Activated T-helper 1 cell treated with anti-CD3 and anti-CD28 coated beads, Interleukin-12 subunit alpha, Interleukin-12 subunit beta, Interleukin-2, Interleukin-4 antibody, amounts not matched to agents 30 ng/mL and 10 ng/mL and 1 ng/mL, durations not matched to agents 14 hours and 24 hours and 36 hours (primary cell): ENCODE measurements at regions not wholly inside any gene's neighbourhood (a gene's known extent, or its start where the extent isn't known, plus 50 kb on each side); places are given as distances from the start of the nearest gene placed in this dataset.

Source experiments
- DNase-seq: peaks from one replicate; pipeline ENCODE4 v3.0.0; 2021; ENCODE audit warnings: low spot score
- H3K27ac Mint-ChIP-seq: one replicate; pipeline ENCODE4 v1.8.0; 2021; ENCODE audit warnings: mild to moderate bottlenecking, mixed read lengths
- H3K27me3 Mint-ChIP-seq: one replicate; pipeline ENCODE4 v1.8.0; 2022; ENCODE audit warnings: mild to moderate bottlenecking, moderate library complexity, mixed read lengths; ENCODE audit not compliant: insufficient read depth
- H3K36me3 Mint-ChIP-seq: one replicate; pipeline ENCODE4 v1.8.0; 2021; ENCODE audit warnings: low read depth, mixed read lengths
- H3K4me1 Mint-ChIP-seq: one replicate; pipeline ENCODE4 v1.8.0; 2021; ENCODE audit warnings: low read depth, mixed read lengths
- H3K4me3 Mint-ChIP-seq: one replicate; pipeline ENCODE4 v1.8.0; 2021; ENCODE audit warnings: mild to moderate bottlenecking, moderate library complexity, mixed read lengths
- H3K9me3 Mint-ChIP-seq: one replicate; pipeline ENCODE4 v1.8.0; 2021; ENCODE audit warnings: mixed read lengths
- intact Hi-C: fragments of 100-400 bp; cut with micrococcal nuclease; formaldehyde crosslinking; loops from one replicate; pipeline ENCODE4 v1.15.1; 2024

DNA sequence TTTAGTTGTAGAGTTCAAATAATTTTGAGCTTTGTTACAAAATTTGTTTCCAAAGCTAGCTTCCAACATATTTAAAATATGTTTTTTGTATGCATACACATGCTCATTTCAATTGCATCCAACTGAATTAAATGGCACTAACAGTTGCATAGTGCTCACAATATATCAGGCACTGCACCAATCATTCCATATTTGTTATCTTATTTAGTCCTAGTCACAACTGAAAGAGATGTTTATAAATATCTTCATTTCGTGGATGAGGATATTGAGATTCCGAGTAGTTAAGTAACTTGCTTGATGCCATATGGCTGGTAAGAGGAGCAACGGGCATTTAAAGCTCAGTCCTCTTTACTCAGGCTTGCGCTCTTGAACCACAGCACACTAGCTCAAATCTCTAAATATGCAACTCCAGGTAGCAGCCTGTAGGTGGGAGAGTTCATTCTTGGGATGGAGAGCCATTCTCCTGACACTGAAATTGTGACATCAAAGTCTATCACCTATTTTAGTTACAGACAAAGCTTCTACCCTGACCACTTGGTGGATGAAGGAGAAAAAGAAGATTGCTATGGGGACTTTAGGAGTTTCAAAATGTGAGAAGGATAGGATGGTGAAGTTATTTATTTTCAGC, 118.0 kb upstream of the CA10 start:
- intact Hi-C loops = no loop called here

DNA sequence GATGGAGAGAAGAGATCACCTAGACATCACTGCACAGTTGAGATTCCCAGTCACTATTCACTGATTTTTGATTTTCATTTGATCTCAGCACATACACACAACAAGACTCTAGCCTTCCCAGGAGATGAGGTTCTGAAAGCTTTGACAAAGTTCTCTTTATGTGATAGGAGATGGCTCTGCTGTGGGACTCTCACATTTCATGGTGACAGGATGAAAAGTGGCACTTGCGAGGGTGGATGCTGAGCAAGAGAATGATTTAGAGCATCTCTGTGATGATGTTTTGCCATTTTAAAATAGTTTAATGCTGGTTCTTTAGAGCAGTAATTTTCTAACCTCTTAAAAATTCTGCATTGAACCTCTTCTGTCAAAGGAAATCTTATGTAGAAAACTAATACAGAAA, 113.3 kb upstream of the CA10 start:
- H3K27ac Mint-ChIP-seq = no peak overlapping the region
- no peaks in the 10 kb centered on the region for H3K36me3 Mint-ChIP-seq
- no peaks in the 10 kb centered on the region for H3K4me1 Mint-ChIP-seq
- H3K4me3 Mint-ChIP-seq = no peak overlapping the region
- H3K9me3 Mint-ChIP-seq = no peaks in the 10 kb centered on the region
- DNase-seq = no peak
- intact Hi-C loops = no loop called here
- H3K27me3 Mint-ChIP-seq = no peaks in the 10 kb centered on the region

More for the DNA sequence above, 118.0 kb upstream of the CA10 start:
- Mint-ChIP-seq H3K4me1 (no peaks in the 10 kb centered on the region), H3K4me3 (no peak overlapping the region), H3K9me3 (no peaks in the 10 kb centered on the region), H3K27me3 (no peaks in the 10 kb centered on the region), H3K27ac (no peak overlapping the region), H3K36me3 (no peaks in the 10 kb centered on the region)
- DNase-seq = no peak

DNA sequence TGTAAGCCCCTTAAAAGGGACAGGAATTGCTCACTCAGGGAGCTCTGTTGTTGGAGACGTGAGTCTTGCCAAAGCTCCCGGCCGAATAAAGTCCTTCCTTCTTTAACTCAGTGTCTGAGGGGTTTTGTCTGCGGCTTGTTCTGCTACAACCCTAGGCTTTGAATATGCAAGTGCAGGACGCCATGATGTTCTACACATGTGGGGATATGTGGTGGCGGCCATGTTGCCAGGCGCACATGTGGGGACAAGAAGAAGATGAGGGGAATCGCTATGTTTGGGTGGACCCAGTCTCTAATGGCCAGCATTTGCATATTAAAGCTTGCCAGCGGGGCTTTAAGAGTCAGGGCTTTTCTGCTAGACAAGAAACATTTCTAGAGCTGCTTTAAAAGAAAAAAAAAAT, 96.8 kb upstream of the CA10 start:
- Mint-ChIP-seq H3K4me3 (no peak overlapping the region), H3K27ac (no peak overlapping the region), H3K9me3 (no peaks in the 10 kb centered on the region), H3K27me3 (no peaks in the 10 kb centered on the region), H3K4me1 (no peaks in the 10 kb centered on the region), H3K36me3 (no peaks in the 10 kb centered on the region)
- DNase-seq = no peak
- intact Hi-C loops = no loop called here

DNA sequence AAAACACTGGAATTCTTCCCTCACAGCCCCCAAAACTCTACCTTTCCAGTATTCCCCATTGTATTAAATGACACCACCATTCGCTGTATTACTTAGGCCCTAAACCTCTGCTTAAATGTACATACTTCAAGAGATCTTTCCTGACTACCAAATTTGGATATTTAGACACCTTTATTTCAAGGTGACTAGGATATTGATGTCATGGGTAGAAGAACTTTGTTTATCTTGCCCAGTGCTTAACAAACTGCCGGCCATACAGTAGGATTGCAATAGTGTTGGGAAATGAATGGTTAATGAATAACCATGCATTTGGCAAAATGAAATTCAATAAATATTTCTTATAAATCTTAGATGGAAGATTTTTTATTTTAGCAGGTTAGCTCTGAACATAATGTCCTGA, 86.2 kb upstream of the CA10 start:
- no peaks in the 10 kb centered on the region for H3K36me3 Mint-ChIP-seq
- no peak overlapping the region for H3K27ac Mint-ChIP-seq
- H3K4me1 Mint-ChIP-seq = no peaks in the 10 kb centered on the region
- H3K4me3 Mint-ChIP-seq = no peak overlapping the region
- intact Hi-C loops = no loop called here
- H3K9me3 Mint-ChIP-seq = no peaks in the 10 kb centered on the region
- no peaks in the 10 kb centered on the region for H3K27me3 Mint-ChIP-seq
- DNase-seq = no peak

DNA sequence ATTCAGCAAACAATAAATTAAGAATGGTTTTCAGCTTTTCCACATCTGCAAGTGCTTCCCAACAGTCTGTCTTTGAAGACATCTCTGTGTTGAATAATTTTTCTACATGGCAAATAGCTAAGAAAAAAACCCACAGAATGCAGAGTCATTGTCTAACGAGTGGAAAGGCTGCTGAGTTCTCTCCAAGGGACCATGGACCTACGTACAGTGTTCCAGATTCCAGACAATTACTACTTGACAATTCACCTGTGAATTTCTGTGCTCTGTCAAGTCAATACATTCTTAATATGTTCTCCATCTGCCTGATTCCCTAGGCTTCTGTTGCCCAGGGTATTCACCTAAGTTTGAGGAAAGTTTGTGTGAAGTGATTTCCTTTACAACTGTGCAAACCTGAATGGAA, 83.8 kb upstream of the CA10 start:
- Mint-ChIP-seq H3K9me3 (no peaks in the 10 kb centered on the region), H3K4me3 (no peak overlapping the region), H3K27ac (no peak overlapping the region)

DNA sequence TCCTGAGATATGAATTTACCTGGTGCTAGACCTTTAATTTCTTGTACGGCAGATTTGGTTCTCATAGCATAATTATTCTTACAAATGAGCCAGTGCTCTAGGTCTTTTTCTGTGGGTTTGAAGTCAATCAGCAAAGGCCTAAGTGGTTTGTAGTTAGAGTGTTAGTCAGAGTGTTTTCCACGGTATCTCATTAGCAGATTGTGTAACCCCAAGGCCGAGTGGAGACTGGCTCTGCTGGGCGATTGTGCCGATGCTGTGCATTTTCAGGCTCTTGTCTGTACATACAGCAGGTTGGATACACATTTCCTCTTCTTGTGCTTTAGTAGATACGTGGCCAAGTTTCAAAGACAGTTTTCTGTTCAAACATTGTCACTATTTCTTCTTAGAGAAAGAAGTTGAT, 78.6 kb upstream of the CA10 start:
- H3K36me3 Mint-ChIP-seq = no peaks in the 10 kb centered on the region
- H3K4me3 Mint-ChIP-seq = no peak overlapping the region
- H3K4me1 Mint-ChIP-seq = no peaks in the 10 kb centered on the region
- no peak for DNase-seq
- no peak overlapping the region for H3K27ac Mint-ChIP-seq
- no peaks in the 10 kb centered on the region for H3K9me3 Mint-ChIP-seq
- H3K27me3 Mint-ChIP-seq = no peaks in the 10 kb centered on the region
- intact Hi-C loops = no loop called here

More for the DNA sequence above, 83.8 kb upstream of the CA10 start:
- no peaks in the 10 kb centered on the region for H3K4me1 Mint-ChIP-seq
- intact Hi-C loops = no loop called here
- no peaks in the 10 kb centered on the region for H3K27me3 Mint-ChIP-seq
- no peak for DNase-seq
- H3K36me3 Mint-ChIP-seq = no peaks in the 10 kb centered on the region

DNA sequence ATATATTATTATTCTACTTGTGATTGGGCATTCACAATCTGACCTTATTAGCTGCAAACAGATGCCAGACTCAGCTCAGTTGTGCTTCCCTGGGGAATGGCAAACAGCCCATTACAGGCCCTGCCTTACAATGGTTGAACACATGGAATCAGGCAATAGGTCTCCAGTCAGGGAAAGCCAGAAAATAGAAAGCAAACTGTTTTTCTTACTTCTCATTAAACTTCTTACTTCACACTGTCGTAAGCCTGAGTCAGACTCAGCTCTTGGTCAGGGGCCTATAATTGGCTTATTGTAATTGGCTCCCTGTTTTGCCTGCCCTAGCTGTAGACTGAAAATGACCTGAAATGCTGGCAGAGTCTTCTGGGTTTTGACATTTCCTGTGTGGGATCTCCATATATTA, 77.0 kb upstream of the CA10 start:
- Mint-ChIP-seq H3K36me3 (no peaks in the 10 kb centered on the region), H3K4me3 (no peak overlapping the region), H3K27ac (no peak overlapping the region), H3K9me3 (no peaks in the 10 kb centered on the region), H3K27me3 (no peaks in the 10 kb centered on the region), H3K4me1 (no peaks in the 10 kb centered on the region)
- intact Hi-C loops = no loop called here
- no peak for DNase-seq

DNA sequence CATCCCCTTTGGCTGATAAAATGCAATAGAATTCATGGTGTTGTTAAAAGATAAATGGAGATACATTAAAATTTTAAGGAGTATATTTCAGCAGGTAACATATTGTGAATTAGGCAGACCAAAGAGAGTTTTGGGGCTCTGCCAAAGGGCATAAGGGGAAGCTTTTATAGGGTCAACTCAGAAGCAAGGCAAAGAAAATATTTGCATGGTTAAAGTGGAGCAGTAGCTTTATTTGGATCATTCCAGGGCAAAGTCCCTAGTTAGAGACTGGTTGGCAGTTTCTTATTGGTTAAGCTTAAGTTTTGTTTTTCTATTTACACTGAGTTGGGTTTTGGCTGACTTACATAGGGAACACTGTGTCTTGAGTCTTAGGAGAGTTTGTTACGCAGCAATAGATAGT, 75.1 kb upstream of the CA10 start:
- H3K4me1 Mint-ChIP-seq = no peaks in the 10 kb centered on the region
- intact Hi-C loops = no loop called here
- no peaks in the 10 kb centered on the region for H3K9me3 Mint-ChIP-seq
- H3K4me3 Mint-ChIP-seq = no peak overlapping the region
- no peaks in the 10 kb centered on the region for H3K27me3 Mint-ChIP-seq
- no peak overlapping the region for H3K27ac Mint-ChIP-seq
- DNase-seq = no peak
- H3K36me3 Mint-ChIP-seq = no peaks in the 10 kb centered on the region

DNA sequence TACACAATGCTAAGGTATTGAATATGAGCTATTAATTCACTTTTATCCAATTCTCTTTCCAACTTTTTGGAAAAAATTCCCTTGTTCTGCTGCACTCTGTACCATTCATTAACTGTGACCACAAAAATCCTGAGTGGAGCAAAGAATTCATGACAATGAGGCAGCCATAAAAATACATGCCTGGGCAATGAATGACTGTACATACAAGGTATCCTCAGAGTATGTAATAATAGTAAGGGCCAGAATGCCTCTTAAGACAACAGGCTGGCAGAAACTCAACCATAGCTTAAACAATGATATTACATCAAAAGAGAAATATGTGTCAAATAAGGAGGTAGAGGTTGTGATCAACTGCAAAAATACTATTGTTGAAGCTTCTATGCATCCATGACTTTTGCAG, 74.7 kb upstream of the CA10 start:
- Mint-ChIP-seq H3K36me3 (no peaks in the 10 kb centered on the region), H3K4me1 (no peaks in the 10 kb centered on the region), H3K27me3 (no peaks in the 10 kb centered on the region), H3K9me3 (no peaks in the 10 kb centered on the region), H3K27ac (no peak overlapping the region), H3K4me3 (no peak overlapping the region)
- intact Hi-C loops = no loop called here
- no peak for DNase-seq

DNA sequence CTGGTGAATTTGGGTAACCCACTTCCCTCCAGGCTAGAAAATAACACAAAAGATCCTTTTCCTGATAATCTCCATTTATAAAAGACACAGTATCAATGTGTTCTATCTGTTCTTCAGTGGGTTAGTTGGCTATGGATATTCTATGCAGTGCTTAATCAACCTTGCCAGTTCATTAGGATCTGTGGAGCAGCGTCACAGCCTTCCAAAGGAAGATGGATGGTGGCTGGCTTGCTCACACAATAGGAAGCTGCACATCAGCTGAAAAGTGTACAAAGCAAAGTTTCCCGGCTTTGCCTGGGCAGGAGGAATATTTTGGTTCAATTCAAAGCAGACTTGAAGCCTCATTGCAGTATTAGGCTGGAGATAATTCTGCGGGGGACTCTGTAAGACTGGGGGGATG, 70.3 kb upstream of the CA10 start:
- DNase-seq = no peak
- Mint-ChIP-seq H3K4me1 (no peaks in the 10 kb centered on the region), H3K27ac (no peak overlapping the region), H3K9me3 (no peaks in the 10 kb centered on the region), H3K27me3 (no peaks in the 10 kb centered on the region), H3K4me3 (no peak overlapping the region), H3K36me3 (no peaks in the 10 kb centered on the region)
- intact Hi-C loops = no loop called here

DNA sequence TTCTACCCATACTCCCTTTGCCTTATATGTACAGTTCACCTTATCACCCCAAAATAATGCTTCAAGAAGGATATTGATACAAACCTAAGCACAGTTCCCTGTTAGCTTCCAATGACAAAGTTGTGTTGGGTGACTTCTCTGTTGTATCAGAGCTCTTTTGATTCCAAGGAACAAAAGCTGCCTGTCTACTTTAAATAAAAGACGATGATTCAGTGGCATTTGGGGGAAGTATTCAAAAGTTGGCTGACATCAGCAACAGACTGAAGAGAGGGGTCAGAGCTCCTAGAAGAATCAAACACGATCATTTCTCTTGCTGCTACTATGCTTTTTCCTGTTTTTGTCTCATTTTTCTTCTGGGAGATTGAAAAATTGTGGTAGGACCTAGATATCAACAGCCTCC, 69.4 kb upstream of the CA10 start:
- H3K4me1 Mint-ChIP-seq = no peaks in the 10 kb centered on the region
- no peaks in the 10 kb centered on the region for H3K27me3 Mint-ChIP-seq

DNA sequence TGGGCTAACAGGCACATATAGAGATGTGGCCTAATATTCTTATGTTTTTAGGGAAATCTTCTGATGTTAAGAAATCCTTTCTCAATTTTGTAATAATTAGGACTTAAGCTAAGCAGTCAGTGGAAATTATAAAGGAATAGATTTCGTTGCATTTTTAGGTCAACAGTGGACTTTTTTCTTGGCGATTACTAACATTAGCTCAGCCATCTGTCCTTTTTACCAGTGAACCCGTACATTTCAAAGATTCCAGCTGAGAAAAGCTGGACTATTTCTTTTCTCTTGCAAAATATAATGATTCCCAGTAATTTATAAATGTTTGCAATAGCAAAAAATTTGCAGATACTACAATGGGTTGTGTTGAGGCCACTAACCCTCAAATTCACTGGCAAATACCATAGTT, 54.9 kb upstream of the CA10 start:
- H3K36me3 Mint-ChIP-seq = no peaks in the 10 kb centered on the region
- no peaks in the 10 kb centered on the region for H3K4me1 Mint-ChIP-seq
- no peaks in the 10 kb centered on the region for H3K27me3 Mint-ChIP-seq
- no peak overlapping the region for H3K27ac Mint-ChIP-seq
- DNase-seq = no peak
- no peaks in the 10 kb centered on the region for H3K9me3 Mint-ChIP-seq
- intact Hi-C loops = no loop called here
- H3K4me3 Mint-ChIP-seq = no peak overlapping the region

More for the DNA sequence above, 69.4 kb upstream of the CA10 start:
- H3K9me3 Mint-ChIP-seq = no peaks in the 10 kb centered on the region
- intact Hi-C loops = no loop called here
- no peak overlapping the region for H3K4me3 Mint-ChIP-seq
- DNase-seq = no peak
- no peaks in the 10 kb centered on the region for H3K36me3 Mint-ChIP-seq
- H3K27ac Mint-ChIP-seq = no peak overlapping the region

DNA sequence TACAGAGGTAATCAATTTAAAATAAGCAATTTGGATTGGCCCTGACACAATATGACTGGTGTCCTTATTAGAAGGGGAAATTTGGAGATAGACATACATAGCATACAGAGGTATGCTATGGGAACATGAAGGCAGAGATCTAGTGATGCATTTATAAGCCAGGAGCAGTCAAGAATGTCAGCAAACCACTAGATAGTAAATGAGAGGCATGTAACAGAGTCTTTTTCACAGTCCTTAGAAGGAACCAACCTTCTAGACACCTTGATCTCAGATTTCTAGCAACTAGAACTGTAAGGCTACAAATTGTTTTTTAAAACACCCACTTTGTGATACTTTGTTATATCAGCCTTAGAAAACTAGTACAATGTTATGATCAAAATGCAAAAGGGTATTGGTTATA, 54.3 kb upstream of the CA10 start:
- intact Hi-C loops = no loop called here
- H3K27me3 Mint-ChIP-seq = no peaks in the 10 kb centered on the region
- H3K27ac Mint-ChIP-seq = no peak overlapping the region
- H3K4me3 Mint-ChIP-seq = no peak overlapping the region
- H3K36me3 Mint-ChIP-seq = no peaks in the 10 kb centered on the region
- no peaks in the 10 kb centered on the region for H3K9me3 Mint-ChIP-seq
- H3K4me1 Mint-ChIP-seq = no peaks in the 10 kb centered on the region
- no peak for DNase-seq

DNA sequence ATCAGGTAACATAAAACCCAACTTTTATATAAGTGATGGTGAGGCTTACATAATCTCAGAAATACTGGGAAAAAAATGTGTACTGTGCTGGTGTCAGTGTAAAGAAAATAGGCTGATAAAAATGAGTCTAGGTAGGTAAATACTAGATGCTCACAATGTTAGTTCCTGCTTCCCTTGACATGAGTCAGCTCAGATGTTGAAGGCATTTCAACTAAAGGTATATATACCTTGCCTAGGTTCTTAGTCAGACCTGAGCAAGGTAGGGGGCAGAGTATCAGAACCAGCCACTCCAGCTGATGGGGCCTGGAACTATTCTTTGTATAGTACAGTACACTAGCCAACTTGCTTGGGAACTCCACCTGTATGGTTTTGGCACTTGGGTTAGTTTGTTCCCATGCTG, 51.0 kb upstream of the CA10 start:
- intact Hi-C loops = no loop called here

More for the DNA sequence above, 51.0 kb upstream of the CA10 start:
- Mint-ChIP-seq H3K36me3 (no peaks in the 10 kb centered on the region), H3K27ac (no peak overlapping the region), H3K4me1 (no peaks in the 10 kb centered on the region), H3K27me3 (no peaks in the 10 kb centered on the region), H3K9me3 (no peaks in the 10 kb centered on the region), H3K4me3 (no peak overlapping the region)
- DNase-seq = no peak
